HCT116 (cell line): ENCODE measurements at regions not wholly inside any gene's neighbourhood (a gene's known extent, or its start where the extent isn't known, plus 50 kb on each side); places are given as distances from the start of the nearest gene placed in this dataset.

Experiments
- ATAC-seq: fragments of 200-7000 bp; cut with Tn5 transposase; 2 replicates; pipeline ENCODE4 v1.9.1; 2020; ENCODE audit warnings: mild to moderate bottlenecking, moderate library complexity
- BruUV-seq: library from RNA; stranded (reverse); fragments of 400-500 nt; replicated peaks from 2 replicates; lab custom pipeline; 2021; lab: Mats Ljungman, UMichigan
- CTCF ChIA-PET: fragments of 300-600 bp; sonication (Branson Sonifier 250); formaldehyde crosslinking; loops from one replicate; lab custom pipeline; 2021; ENCODE audit warnings: antibody characterized with exemption; lab: Charles Lee
- POLR2A ChIA-PET: fragments of 300-600, 350-600 bp; sonication (Branson Sonifier 250); formaldehyde crosslinking; loops from one replicate; lab custom pipeline; 2021; ENCODE audit warnings: antibody characterized with exemption; lab: Charles Lee
- RAD21 ChIA-PET, 2 experiments: fragments of 300-600 bp; sonication (Branson Sonifier 250); formaldehyde crosslinking; loops; one replicate each; lab custom pipeline; 2023; ENCODE audit warnings: low total read pairs in 2 of 2; ENCODE audit not compliant: uncharacterized antibody in 2 of 2, unreplicated experiment in 2 of 2, low non-redundant PET in 1 of 2; lab: Charles Lee
- DNase-seq: peaks from one replicate; pipeline ENCODE4 v3.0.0-alpha.2; 2010; ENCODE audit warnings: low read depth, low spot score
- H2AFZ ChIP-seq: fragments of 200-600 bp; shearing (Covaris generic), sonication (generic); 2 replicates; pipeline ENCODE4 v1.6.1; 2017; ENCODE audit warnings: low read depth, mixed run types, mixed read lengths, antibody characterized with exemption, low read length; ENCODE audit not compliant: poor library complexity, severe bottlenecking
- H3K27ac ChIP-seq: 2 replicates; pipeline ENCODE4 v1.5.1; 2012; ENCODE audit warnings: low read depth, low read length
- H3K27me3 ChIP-seq: fragments of 200-600 bp; sonication (generic); 2 replicates; pipeline ENCODE4 v1.6.1; 2016; ENCODE audit warnings: mixed run types, low read length, mixed read lengths; ENCODE audit not compliant: insufficient read depth
- H3K36me3 ChIP-seq, 2 experiments: fragments of 200-500 bp in 1 of 2; fragments of 200-600 bp in 1 of 2; sonication (Bioruptor generic) in 1 of 2; sonication (generic) in 1 of 2; 2 replicates each; pipeline versions ENCODE4 v1.5.1 to v1.6.1; 2014 to 2016; ENCODE audit warnings: low read length in 2 of 2, inconsistent platforms in 1 of 2, mixed read lengths in 1 of 2, mixed run types in 1 of 2; ENCODE audit not compliant: insufficient read depth in 2 of 2, control insufficient read depth in 1 of 2
- H3K4me1 ChIP-seq, 2 experiments: fragments of 200-600 bp in 1 of 2; sonication (generic) in 1 of 2; 2 replicates each; pipeline versions ENCODE4 v1.5.1 to v1.6.1; 2012 to 2017; ENCODE audit warnings: low read length in 2 of 2, inconsistent platforms in 1 of 2, mild to moderate bottlenecking in 1 of 2, mixed read lengths in 1 of 2, mixed run types in 1 of 2, moderate library complexity in 1 of 2; ENCODE audit not compliant: insufficient read depth in 2 of 2, control insufficient read depth in 1 of 2
- H3K4me2 ChIP-seq: fragments of 200-600 bp; sonication (generic); 2 replicates; pipeline ENCODE4 v1.6.1; 2017; ENCODE audit warnings: mixed run types, low read length, mixed read lengths
- H3K4me3 ChIP-seq, 2 experiments: fragments of 200-600 bp in 1 of 2; sonication (generic) in 1 of 2; replicated peaks in 1 of 2; 2 replicates each; pipeline ENCODE4 v1.5.1; 2011 to 2016; ENCODE audit warnings: low read length in 2 of 2, control low read depth in 1 of 2, low read depth in 1 of 2, mild to moderate bottlenecking in 1 of 2, mixed read lengths in 1 of 2, mixed run types in 1 of 2
- H3K79me2 ChIP-seq: fragments of 200-600 bp; sonication (generic); 2 replicates; pipeline ENCODE4 v1.6.1; 2017; ENCODE audit warnings: mild to moderate bottlenecking, mixed run types, low read length, moderate library complexity, mixed read lengths; ENCODE audit not compliant: insufficient read depth
- H3K9ac ChIP-seq: fragments of 200-600 bp; sonication (generic); 2 replicates; pipeline ENCODE4 v1.6.1; 2016; ENCODE audit warnings: low read length, mixed read lengths
- H3K9me2 ChIP-seq: fragments of 200-600 bp; sonication (generic), shearing (Covaris generic); 2 replicates; pipeline ENCODE4 v1.6.1; 2017; ENCODE audit warnings: mixed run types, mild to moderate bottlenecking, moderate library complexity; ENCODE audit not compliant: insufficient read depth
- H3K9me3 ChIP-seq, 2 experiments: fragments of 200-500 bp in 1 of 2; fragments of 200-600 bp in 1 of 2; sonication (Bioruptor generic) in 1 of 2; sonication (generic) in 1 of 2; 2 replicates each; pipeline ENCODE4 v1.6.1; 2014 to 2017; ENCODE audit warnings: low read length in 2 of 2, mixed read lengths in 2 of 2, inconsistent platforms in 1 of 2, low read depth in 1 of 2, mild to moderate bottlenecking in 1 of 2, mixed run types in 1 of 2, moderate library complexity in 1 of 2; ENCODE audit not compliant: control insufficient read depth in 1 of 2, insufficient read depth in 1 of 2
- H4K20me1 ChIP-seq: fragments of 200-600 bp; sonication (generic), shearing (Covaris generic); 2 replicates; pipeline ENCODE4 v1.6.1; 2017; ENCODE audit warnings: mixed run types, mild to moderate bottlenecking, moderate library complexity; ENCODE audit not compliant: insufficient read depth
- SP1 ChIP-seq: IDR thresholded peaks from 2 replicates; pipeline ENCODE4 v1.6.1; 2012; ENCODE audit warnings: low read depth
- SRF ChIP-seq: IDR thresholded peaks from 2 replicates; pipeline ENCODE4 v1.6.1; 2012; ENCODE audit warnings: low read depth
- ZFX ChIP-seq: fragments of 450-650 bp; IDR thresholded peaks from 2 replicates; pipeline ENCODE4 v1.6.1; 2017
- intact Hi-C: fragments of 100-400 bp; cut with micrococcal nuclease; formaldehyde crosslinking; loops from 2 replicates; pipeline ENCODE4 v1.10.0; 2022
- TF ChIP-seq, protein P1 (sequence below): IDR thresholded peaks from 2 replicates; pipeline ENCODE4 v1.6.1; 2011; ENCODE audit warnings: mild to moderate bottlenecking, low read length, moderate library complexity; ENCODE audit not compliant: insufficient replicate concordance; ENCODE audit errors: extremely low read depth

DNA sequence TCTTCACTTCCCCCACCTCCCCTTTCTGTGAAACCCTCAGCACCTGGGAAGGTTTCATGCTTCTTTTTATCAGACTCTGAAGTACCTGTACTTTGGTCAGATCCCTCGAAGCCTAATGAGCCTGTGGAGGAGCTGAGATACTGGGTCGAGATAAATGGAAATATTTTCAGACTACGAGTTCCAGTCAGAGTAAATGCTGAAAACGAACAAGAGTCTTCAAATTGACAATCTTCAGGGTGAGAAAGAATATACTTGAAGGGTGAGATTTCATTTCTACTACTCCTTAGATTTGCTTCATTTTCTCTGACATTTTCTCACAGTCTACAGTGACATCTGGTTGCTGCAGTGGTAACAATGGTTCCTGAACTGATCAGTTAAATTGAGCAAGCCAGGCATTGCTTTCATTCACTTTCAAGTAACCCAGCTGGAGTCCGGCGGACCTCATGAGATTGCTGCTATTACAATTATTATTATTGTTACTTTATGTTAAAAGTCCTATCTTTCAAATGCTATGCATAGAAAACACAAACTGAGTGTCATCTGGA, 337.2 kb downstream of the VGLL3 start:
- no peaks in the 10 kb centered on the region for H3K9me2 ChIP-seq
- no peak overlapping the region for H3K4me3 ChIP-seq
- H4K20me1 ChIP-seq: no peaks in the 10 kb centered on the region; the same call in 1 of the 2 replicates
- H3K27ac ChIP-seq: no peak overlapping the region
- H3K27me3 ChIP-seq: no peaks in the 10 kb centered on the region
- peaks cover 0 to 4% of the 10 kb centered on the region in 2 experiments; a peak in 2 of 4 replicates for H3K9me3 ChIP-seq
- ATAC-seq (no peak), DNase-seq (no peak)
- no TSS peak for BruUV-seq
- RAD21 ChIA-PET: no interaction called here
- no peak overlapping the region for H2AFZ ChIP-seq
- intact Hi-C loops: no loop called here
- H3K9ac ChIP-seq: no peak overlapping the region
- POLR2A ChIA-PET: no interaction called here
- H3K79me2 ChIP-seq: no peaks in the 10 kb centered on the region
- no peak overlapping the region for H3K4me2 ChIP-seq
- CTCF ChIA-PET: no interaction called here
- TF ChIP-seq SP1: no peak
- TF ChIP-seq, protein P1, sequence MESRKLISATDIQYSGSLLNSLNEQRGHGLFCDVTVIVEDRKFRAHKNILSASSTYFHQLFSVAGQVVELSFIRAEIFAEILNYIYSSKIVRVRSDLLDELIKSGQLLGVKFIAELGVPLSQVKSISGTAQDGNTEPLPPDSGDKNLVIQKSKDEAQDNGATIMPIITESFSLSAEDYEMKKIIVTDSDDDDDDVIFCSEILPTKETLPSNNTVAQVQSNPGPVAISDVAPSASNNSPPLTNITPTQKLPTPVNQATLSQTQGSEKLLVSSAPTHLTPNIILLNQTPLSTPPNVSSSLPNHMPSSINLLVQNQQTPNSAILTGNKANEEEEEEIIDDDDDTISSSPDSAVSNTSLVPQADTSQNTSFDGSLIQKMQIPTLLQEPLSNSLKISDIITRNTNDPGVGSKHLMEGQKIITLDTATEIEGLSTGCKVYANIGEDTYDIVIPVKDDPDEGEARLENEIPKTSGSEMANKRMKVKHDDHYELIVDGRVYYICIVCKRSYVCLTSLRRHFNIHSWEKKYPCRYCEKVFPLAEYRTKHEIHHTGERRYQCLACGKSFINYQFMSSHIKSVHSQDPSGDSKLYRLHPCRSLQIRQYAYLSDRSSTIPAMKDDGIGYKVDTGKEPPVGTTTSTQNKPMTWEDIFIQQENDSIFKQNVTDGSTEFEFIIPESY: no peak
- no peak for TF ChIP-seq ZFX
- TF ChIP-seq SRF: no peak
- H3K36me3 ChIP-seq: no peaks in the 10 kb centered on the region
- H3K4me1 ChIP-seq: no peaks in the 10 kb centered on the region

DNA sequence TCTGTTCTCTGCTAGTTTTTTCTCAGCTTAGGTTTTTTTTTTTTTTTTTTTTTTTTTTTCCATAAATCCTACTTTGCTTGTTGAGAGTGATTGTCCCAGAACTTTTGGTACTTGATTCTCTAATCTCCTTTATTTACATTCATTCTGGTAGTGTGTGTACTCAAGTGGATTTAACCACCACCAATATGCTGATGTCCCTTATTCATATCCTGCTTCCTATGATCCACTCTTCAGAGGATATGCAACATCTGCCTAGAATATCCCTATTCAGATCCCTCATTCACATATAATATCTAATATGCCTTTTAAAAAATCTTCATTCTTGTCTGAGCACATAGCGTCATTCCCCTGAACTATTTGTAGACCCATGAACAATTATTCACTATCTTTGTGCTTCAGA, 342.9 kb downstream of the VGLL3 start:
- no peaks in the 10 kb centered on the region for H3K4me1 ChIP-seq
- H3K27me3 ChIP-seq: no peaks in the 10 kb centered on the region
- no peaks in the 10 kb centered on the region; a peak in 2 of 4 replicates for H3K9me3 ChIP-seq
- ChIA-PET POLR2A (no interaction called here), RAD21 (no interaction called here), CTCF (no interaction called here)
- no peaks in the 10 kb centered on the region for H3K9me2 ChIP-seq
- no peak overlapping the region for H3K27ac ChIP-seq
- ATAC-seq (no peak), DNase-seq (no peak)
- H3K36me3 ChIP-seq: no peaks in the 10 kb centered on the region
- no peaks in the 10 kb centered on the region for H4K20me1 ChIP-seq
- no peak overlapping the region for H3K4me2 ChIP-seq
- no peak overlapping the region for H2AFZ ChIP-seq
- no peaks in the 10 kb centered on the region for H3K79me2 ChIP-seq
- H3K4me3 ChIP-seq: no peak overlapping the region
- no TSS peak for BruUV-seq
- no peak for TF ChIP-seq ZFX
- no peak overlapping the region for H3K9ac ChIP-seq
- intact Hi-C loops: no loop called here
